ENCODE measurements at regions not wholly inside any gene's neighbourhood (a gene's known extent, or its start where the extent isn't known, plus 50 kb on each side); places are given as distances from the start of the nearest gene placed in this dataset.
A peak's percentile ranks its signal among the peaks of the same experiment; 100 is the strongest.
"Not testable (repeated sequence)": the region's sequence is repeated elsewhere in the genome, so short reads cannot be mapped to it uniquely, and the experiment has no call there.

DNA sequence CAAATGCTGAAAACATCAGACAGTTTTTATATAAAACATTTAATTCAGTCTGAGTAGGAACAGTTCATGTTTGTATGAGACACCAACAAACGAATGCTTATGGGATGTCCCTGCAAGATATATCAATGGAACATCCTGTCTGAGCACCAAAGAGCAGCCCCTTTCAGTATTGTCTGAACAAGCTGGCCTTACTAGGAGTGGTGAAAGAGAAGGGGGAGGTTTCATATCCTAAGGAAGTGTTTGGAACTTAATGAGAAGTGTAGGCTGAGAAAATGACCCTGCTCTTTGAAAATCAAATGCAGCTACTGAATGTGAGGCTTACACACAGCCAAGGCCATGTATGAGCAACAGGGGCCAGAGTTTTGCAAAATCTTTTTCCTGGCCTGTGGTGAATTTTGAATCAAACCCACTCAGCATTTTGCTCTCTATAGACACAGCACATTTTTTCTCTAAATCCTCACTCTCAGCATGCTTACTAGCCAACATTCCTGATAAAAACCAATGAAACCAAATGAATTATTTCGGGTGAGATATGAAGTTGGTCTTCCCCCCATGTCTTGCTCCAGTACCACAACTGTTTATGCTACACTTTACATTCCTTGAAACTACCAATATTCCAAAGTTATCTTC lies 119.4 kb downstream of the LUZP4 start:
- no peak for DNase-seq

DNA sequence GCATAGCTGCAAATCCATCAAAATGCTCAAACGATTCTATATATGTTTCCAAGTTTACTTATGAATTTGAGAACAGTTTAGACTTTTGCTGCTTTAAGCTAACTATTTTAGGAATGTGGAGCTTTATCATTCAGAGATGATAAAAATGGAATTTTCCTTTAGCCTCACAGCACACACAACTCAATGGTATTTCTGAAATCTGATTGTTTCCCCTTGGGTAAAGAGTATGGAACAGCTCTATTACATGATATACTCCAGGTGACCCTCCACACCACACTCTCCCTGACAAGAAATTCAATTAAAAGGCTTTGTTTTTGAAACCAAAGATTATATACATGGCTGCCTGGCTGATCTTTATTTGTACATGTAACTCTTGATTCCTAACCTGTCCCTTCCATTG lies 120.0 kb downstream of the LUZP4 start:
- no peak for DNase-seq

DNA sequence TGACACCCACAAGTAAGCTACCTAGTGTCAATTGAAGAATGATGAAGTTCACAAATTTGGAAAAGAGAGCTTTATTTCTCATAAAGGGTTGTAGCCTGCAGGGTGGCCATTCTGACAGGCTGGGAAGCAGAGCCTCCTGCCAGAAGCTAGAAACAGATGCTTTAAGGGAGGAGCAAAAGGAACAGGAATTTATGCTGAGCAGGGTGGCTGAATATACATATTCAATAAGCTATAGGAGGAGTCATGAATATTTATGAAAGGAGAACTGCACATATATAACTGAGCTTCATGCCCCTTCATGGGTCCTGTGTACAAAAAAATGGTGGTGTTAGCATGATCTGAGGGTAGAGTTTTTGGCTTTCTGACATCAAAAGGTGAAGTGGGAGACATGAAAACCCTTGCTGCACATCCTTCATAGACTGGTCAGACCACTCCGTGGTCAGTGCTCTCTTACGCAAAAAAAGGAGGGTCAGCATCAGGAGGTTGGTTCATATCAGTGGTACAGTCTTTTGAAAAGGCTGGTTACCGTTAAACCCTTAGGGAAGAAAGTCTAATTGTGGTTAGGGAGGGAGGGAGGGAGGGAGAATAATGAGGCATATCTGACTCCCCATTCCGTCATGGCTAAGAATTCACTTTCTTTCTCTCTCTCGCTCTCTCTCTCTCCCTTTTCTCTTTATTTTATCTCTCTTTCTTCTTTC lies 121.4 kb downstream of the LUZP4 start:
- no peak for DNase-seq

DNA sequence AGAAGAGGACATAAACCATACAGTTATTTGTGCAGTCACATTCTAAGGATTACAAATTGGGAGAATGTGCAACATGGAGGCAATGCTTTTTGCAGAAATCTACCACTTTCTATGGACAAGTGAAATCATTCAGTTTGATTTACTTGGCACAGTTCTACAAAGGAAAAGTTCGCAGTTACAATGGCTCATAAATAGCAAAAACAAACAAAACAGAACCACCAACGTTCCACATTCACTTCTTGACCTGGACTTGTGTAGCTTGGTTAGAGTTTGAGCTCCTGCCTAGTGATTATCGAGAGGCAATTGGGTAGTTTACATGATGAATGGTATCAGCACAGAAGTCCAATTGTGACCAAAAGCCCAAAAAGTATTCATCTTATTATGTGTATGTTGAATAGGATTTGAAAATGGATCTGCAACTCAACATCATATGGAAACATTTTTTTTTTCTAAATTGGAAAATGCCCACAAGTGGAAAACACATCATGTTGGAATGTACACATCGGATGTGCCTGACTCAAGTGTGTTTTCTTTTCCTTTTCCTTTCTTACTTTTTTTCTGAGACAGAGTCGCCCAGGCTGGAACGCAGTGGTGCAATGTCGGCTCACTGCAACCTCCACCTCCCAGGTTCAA lies 123.8 kb downstream of the LUZP4 start:
- DNase-seq, result no peak

DNA sequence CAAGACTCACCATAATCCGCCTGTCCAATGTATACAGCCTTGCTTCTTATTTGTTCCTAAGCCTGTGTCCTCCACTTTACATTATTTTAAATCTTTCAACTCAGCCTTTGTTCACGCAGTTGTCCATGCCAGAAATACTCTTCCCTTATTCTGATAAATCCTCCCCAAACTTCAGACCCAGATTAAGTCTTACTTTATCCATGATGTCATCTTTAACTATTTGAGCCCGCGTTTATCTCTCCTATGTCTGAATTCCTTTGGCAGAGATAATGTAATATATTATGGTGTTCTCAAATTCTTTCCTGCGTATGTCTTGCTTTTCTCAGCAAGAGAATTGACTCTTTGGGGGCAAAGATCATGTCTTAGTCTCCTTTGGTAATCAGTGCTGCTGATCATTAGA lies 129.6 kb downstream of the LUZP4 start:
- DNase-seq, result no peak

DNA sequence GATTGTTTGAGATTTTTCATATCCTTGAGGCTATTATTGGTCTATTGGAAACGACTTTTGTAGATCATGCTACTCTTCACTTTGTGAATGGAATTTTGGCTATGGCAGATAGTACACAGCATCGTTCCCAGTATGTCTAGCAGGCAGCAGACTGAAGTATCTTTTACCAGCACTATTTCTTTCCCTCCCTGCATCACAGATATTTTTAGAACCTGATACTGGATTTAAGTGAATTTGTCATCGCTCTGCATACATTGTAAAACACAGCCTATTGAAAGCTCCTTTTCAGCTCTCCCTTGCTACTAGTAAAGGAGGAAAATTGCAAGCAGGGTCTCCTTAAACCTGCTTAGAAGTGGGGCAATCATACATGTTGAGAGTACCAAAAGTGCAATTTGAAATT lies 133.6 kb downstream of the LUZP4 start:
- no peak for DNase-seq

DNA sequence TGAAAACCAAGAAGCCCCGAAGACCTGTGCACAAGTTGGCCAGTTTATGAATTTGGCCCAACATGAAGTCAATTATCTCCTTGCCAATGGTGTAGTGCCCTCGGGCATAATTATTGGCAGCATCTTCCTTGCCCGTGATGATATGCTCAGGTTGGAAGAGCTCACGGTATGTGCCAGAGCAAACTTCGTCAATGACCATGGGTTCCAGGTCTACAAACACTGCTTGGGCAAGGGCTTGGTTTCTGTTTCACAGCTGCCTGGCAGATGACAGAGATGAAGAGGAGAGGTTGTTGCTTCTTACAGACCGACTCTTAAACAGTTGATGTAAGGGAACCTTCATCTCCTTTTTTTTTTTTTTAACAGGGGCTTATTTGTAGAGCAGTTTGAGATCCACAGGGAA lies 135.6 kb upstream of the PLS3 start:
- DNase-seq, result no peak

DNA sequence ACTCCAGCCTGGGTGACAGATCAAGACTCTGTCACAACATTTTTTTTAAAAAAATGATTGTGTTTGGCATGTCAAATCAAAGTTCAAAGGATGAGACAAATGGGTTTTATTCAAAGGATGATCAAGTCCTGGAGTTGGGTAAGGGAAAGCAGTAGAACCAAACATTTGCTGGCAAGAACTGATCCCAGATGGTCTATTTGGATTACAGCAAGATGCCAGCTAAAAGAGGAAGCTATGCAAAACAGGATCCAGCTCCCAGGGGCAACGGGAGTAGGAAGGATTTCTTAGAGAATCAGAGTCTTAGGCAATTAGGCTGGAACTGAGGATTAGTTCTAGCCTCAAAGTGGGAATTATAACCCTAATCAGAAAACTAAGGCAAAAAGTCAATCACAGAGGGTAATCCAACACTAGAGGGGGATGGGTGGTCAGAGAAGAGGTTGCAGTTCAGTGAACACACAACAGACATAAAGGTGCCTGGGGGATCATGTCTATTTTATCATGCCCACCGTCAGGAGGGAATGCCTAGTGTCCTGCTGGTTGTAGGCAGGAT lies 133.0 kb upstream of the PLS3 start:
- no peak for DNase-seq

DNA sequence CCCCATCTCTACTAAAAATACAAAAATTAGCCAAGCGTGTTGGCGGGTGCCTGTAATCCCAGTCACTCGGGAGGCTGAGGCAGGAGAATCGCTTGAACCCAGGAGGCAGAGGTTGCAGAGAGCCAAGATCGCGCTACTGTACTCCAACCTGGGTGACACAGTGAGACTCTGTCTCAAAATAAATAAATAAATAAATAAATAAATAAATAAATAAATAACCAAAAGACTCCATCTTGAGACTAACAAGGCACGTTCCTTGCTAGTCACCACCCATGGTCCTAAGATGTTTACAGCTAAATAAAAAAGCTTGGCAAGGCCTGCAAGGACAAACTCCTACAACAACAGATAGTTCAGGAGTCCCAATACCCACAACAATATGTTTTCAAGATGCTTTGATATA lies 126.1 kb upstream of the PLS3 start:
- DNase-seq, result not testable (repeated sequence)

DNA sequence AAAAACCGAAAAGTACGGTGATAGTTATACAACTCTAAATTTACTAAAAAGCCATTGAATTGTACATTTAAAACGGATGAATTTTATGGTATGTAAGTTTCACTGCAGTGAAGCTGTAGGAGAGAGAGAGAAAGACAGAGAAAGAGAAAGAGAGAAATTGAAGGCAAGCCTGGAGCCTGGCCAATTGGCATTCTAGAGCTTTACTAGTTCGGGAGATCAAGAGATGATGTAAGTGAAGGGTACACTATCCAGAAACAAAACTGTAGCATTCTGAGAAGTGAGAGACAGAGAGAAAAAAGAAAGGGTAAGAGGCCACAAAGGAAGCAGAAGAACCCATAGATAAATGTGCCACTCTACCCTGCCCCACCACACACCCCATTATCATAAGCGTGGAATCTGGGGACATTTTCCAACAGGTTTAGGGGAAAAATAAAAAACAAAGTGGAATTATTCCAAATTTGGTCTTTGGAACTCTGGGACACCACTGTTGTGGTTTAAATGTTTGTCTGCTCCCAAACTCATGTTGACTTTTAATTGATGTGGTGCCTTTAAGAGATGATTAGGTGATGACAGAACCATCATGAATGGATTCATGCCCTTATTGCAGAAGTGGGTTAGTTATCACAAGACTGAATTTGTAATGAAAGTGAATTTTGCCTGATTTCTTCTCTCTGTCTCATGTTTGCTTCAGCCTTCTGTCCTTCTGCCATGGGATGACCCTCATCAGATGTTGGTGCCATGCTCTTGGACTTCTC lies 123.0 kb upstream of the PLS3 start:
- DNase-seq, result peak; percentile 18

DNA sequence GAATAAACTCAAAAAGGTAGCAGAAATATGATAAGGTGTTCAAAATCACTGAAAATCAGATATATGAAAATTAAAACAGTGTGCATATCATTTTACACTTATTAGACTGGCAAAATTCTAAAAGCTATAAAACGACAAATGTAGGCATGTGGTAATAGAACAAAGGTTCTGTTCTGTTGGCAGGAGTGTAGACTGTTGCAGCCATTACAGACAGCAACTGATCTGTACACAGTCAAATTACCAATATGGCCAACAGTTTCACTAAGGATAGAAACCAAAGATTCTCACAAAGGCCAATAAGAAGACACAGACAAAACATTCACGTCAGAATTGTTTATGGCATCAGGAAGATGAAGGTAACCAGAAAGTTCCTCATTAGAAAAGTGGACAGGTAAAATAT lies 112.8 kb upstream of the PLS3 start:
- DNase-seq, result no peak

DNA sequence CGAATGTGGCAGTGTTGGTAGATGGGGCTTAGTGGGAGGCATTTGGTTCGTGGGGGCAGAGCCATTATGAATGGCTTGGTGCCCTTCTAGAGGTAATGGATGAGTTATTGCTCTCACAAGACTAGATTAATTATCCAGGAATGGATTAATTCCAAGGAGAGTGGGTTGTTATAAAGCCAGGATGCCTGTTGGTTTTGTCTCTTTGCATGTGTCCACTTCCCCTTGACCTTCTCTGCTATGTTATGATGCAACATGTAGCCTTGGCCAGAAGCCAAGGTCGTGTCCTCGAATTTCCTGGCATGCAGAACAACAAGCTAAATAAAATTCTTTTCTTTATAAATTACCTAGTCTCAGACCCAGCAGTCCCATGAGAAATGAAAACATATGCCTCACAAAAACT lies 111.2 kb upstream of the PLS3 start:
- DNase-seq, result peak; percentile 16

DNA sequence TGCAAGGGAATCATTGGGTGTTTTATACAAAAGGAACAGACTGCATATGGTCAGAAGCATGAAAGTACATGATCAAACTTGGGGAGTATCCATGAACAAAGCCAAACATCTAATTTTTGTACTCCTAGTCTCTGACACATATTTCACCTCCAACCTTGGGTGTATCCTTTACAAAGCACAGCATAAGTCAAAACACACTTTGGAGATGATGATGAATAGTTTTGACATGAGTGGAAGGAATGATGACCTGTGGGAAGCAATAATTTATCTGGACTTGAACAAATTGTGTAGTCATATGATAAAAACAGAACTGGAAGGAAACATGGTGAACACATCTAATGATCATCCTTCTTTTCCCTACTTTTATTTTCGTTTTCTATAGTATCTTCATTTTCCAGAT lies 108.7 kb upstream of the PLS3 start:
- DNase-seq, result no peak

DNA sequence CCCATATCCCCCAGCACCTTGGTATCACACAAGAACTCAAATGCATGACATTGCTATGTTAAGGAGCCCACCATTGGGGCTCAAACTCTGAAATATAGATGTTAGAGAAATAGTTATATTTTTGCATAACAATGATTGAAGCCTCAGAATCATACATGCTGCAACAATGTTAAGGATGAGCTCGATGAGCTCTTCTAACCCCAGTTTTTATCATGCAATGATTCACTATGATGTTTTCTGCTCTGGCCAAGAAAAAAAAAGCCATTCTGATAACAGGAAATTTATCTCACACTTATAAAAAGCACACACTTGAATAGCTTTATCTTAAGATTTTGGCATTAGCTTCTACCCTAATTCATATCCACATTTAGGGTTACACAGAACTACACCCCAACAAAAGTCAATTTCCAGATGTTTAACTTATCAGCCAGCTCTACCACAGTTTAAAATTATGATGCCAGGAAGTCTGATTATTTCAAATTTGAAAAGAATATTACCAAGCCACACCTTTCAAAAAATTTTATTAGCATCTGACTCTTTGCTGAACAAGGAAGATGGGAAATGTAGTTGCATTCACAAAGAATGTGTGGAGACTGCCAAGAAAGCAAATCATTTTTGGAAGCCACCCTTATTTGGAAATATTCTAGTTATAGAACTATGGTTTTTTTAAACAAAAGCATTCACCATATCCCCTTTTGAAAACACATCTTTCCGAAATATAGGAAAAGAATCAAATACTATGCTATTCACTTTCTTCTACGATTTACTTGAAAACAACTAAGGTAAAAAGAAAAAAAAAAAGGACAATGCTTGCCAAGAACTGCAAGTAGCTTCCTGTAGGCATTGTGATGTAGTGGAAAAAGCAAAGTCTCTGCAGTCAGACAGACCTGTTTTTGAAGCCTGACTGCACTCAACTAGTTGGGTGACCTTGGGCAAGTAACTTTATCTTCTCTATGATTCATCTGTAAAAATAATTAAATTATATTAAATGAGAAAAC lies 100.8 kb upstream of the PLS3 start:
- DNase-seq, result peak; percentile 45

DNA sequence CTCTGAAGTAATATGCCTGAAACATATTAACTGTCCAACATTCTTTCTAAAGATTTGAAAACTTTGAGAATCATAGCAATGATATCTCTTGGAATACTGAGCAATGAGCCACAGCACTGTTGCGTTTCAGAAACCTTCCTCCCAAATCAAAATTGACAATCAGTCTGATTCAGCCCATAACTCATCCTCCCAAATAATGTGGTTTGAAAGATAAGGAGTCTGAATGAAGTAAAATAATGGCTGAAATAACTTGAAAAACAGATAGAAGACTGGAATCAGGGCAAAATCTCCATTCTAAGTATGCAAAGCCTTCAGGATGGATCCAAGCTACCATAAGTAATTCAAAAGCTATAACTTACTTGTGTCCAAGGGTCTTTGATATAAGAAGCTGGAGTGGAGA lies 98.6 kb upstream of the PLS3 start:
- DNase-seq, result no peak

DNA sequence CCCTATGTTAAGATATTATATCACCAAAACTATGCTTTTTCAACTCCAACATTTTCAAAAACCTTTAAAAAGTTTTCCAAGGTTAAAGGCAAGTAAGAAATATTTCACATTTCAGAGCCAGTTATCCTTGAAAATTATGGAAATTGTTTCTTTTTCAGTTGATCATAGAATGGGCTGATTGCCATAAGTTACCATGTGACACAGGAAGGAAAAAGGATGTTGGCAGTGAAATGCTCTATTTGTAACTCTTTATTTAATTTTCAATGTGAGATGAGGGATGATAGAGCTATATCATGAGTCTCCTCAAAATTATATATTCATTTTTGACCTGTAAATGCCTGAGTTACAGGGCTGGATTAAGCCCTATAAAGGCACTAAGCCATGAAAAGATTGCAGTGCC lies 93.0 kb upstream of the PLS3 start:
- no peak for DNase-seq

DNA sequence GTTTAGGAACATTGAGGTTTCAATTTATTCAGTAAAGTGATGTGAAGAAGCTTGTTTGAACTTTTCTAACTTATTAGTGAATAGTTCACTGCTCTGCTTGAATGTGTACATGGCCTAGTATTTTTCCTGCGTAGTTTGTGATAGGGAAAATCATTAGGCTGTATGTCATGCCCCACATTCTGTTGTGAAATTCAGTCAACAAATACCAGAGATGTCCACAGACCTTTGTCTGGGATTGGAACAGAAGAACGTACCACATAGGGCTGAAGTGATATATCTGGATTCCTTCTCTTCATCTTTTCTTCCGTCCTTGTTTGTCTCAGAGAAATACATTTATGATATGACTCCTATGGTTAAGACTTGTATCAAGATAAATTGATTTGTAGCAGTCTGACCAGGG lies 88.8 kb upstream of the PLS3 start:
- DNase-seq, result no peak

DNA sequence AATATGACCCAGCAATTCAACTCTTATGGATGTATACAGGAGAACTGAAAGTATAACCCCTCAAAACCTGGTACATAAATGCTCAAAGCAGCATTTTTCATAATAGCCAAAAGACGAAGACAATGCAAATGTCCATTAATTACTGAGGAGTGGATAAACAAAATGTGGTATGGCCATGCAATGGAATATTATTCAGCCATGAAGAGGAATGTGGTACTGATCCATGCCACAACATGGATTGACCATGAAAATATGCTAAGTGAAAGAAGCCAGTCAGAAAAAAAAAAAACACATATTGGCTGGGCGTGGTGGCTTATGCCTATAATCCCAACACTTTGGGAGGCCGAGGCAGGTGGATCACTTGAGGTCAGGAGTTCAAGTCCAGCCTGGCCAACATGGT lies 74.5 kb upstream of the PLS3 start:
- no peak for DNase-seq

DNA sequence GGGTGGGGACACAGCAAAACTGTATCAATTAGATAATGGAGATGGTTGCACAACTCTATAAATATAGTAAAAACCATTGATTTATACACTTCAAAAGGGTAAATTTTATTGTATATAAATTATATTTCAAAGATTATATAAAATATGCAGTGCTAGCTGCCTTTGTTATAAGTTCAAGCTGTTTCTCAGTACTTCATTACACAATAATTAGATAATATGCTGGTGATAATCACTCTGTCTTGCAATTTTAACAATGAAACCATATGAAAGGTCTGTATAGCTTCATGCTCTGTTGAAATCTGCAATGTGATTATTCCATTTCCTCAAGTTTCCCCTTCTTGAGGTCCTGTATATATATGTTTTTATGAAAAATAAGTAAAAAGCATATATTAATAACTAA lies 73.4 kb upstream of the PLS3 start:
- no peak for DNase-seq

DNA sequence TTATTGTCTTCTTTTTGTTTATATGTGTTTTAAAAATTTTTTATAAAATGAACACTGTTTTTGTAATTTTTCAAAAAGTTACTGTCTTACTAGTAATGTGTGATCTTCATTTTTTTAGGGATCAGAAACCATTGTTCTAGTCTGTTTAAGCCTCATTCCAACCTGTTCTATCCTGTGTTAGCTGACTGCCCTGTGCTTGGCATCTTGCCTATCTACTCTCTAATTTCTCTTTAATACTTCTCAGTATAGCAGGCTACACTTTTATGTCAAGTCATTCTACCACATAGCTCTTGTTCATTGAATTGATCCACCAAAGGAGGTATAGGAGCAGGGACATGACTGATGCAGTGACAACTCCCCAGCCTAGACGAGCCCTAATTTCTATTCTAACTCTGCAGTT lies 70.2 kb upstream of the PLS3 start:
- no peak for DNase-seq

DNA sequence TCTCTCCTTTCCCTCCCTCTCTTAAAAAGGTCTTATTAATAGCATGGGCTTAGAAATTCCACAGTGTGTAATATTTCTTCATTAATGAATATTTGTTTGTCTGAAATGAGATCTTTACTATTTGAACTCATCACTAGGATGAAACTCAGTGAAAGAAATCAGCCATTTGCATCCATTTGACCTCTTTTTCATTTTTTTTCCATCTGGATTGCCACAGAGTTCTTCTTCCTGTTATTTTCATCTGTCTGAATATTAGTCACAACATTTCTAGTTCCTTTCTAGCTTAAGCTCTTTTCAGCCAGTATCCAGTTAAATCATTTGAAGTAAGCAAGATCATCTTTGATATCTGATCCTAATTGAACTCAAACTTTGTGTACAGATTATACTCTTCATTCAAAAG lies 69.2 kb upstream of the PLS3 start:
- no peak for DNase-seq

DNA sequence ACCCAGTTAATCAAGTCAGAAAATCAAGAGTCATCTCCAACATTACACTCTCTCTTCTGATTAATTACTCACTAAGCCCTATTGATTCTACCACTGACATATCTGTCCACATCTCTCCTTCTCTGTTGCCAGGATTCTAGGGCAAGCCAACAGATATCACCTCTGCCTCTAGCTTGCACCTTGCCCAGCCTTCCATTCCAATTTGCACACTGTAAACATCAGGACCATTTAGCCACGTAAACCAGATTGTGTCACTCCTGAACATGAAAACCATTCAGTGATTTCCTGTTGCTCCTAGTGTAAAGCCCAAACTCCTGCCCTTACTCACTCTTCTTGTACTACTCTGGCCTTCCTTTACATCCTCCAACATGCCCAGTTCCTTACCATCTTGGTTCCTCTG lies 68.0 kb upstream of the PLS3 start:
- no peak for DNase-seq
